ENCODE measurements at regions not wholly inside any gene's neighbourhood (a gene's known extent, or its start where the extent isn't known, plus 50 kb on each side); places are given as distances from the start of the nearest gene placed in this dataset.

- TF ChIP-seq CTCF (IDR thresholded peaks at IDR 0.05; ENCODE audit: borderline replicate concordance, extremely low read depth, low read length, poor library complexity, severe bottlenecking) = no peak
- no peak for TF ChIP-seq EZH2 (IDR thresholded peaks at IDR 0.05; ENCODE audit: borderline replicate concordance, low read depth, low read length, severe bottlenecking)
These were observed 563.8 kb downstream of the TBL1XR1 start for GRCh38 chr3:176633511-176633910.
